ENCODE measurements at regions not wholly inside any gene's neighbourhood (a gene's known extent, or its start where the extent isn't known, plus 50 kb on each side); places are given as distances from the start of the nearest gene placed in this dataset.

DNA sequence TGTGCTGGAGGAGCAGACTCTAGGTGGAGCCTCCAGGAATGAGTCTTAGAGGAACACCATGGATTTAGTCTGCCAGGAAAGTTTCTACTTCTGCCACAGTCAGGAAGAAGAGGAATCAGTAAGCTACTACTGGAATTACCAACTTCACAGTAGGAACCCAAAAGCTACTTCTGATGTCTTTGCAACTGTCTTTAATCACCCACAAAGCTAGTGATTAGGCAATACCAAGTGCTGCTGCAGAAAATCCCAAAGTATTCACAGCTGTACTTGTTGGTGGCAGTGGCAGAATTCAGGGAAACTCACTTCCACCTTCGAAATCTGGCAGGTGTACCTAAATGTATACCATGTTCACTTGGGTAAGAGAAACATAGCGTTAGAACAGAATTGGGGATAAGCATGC is 264.5 kb upstream of the SORL1-AS1 start:
- Mint-ChIP-seq H3K4me3 (no peak overlapping the region), H3K36me3 (ENCODE audit: low read depth) (no peaks in the 10 kb centered on the region), H3K9me3 (peaks cover 7% of the 10 kb centered on the region), H3K27ac (no peak overlapping the region), H3K4me1 (no peaks in the 10 kb centered on the region), H3K27me3 (peaks cover 24% of the 10 kb centered on the region)
- DNase-seq, result no peak
- intact Hi-C loops (cut with micrococcal nuclease), result no loop called here

DNA sequence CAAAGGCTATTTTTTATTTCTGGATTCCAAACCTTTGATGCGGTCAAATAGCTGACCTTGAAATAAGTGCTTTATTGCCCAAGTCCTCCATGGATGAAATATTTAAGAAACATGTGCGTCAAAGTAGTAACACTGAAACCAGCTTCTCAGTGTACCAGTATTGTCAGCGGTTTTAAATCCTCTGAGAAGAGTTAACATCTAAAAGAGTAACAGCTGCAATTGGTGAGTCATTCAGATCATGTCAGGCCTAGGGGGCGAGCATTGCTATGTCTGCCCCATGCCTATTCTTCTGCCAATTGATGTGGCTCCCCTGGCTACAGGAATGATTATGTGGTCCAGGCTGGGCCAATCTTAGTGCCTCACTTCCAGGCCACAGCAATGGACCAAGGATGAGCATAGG is 263.3 kb upstream of the SORL1-AS1 start:
- no peak overlapping the region for H3K27ac Mint-ChIP-seq
- peaks cover 20% of the 10 kb centered on the region for H3K27me3 Mint-ChIP-seq
- H3K4me3 Mint-ChIP-seq, result no peak overlapping the region
- H3K36me3 Mint-ChIP-seq (ENCODE audit: low read depth), result no peaks in the 10 kb centered on the region
- H3K4me1 Mint-ChIP-seq, result no peaks in the 10 kb centered on the region
- intact Hi-C loops (cut with micrococcal nuclease), result no loop called here
- no peak for DNase-seq
- peaks cover 7% of the 10 kb centered on the region for H3K9me3 Mint-ChIP-seq

DNA sequence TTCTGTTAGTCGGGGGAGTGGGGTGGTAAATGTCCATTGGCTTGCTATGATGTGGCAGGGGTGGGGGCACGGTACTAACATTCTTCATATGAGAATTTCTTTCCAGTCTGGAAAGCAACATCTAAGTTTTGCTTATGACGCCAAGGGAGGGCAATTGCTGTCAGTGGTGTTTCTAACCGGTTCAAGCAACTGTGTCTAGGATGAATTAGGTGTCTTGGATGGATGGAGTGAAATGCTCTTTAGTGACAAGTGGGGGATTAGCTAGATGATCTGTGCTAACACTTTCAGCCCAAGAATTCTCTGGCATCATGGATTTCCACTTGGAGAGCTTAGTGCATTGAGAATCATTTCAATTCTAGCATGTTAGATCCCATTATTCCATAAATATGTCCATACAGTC is 262.6 kb upstream of the SORL1-AS1 start:
- H3K4me1 Mint-ChIP-seq, result no peaks in the 10 kb centered on the region

DNA sequence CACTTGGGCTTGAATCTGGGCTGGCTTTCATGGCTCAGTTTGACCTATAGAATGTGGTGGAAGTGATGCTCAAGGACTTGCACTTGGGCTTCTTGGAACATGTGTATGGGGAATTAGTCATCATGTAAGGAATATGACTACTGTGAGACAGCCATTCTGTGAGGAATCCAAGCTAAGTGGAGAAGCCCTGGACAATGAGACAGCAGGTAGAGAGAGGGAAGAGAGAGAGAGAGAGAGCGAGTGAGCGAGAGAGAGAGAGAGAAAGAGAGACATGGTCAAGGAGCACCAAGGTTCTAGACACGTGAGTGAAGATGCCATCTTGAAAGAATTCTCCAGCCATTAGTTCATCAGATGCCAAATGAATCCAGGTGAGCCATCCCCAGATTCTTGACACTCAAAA is 261.6 kb upstream of the SORL1-AS1 start:
- no peak for DNase-seq
- intact Hi-C loops (cut with micrococcal nuclease), result no loop called here
- no peaks in the 10 kb centered on the region for H3K4me1 Mint-ChIP-seq
- H3K27ac Mint-ChIP-seq, result no peak overlapping the region
- H3K27me3 Mint-ChIP-seq, result peaks cover 8% of the 10 kb centered on the region
- H3K9me3 Mint-ChIP-seq, result no peaks in the 10 kb centered on the region
- H3K36me3 Mint-ChIP-seq (ENCODE audit: low read depth), result no peaks in the 10 kb centered on the region
- no peak overlapping the region for H3K4me3 Mint-ChIP-seq

More for the DNA sequence above, 262.6 kb upstream of the SORL1-AS1 start:
- Mint-ChIP-seq H3K9me3 (peaks cover 4% of the 10 kb centered on the region), H3K27ac (no peak overlapping the region), H3K27me3 (peaks cover 17% of the 10 kb centered on the region), H3K36me3 (ENCODE audit: low read depth) (no peaks in the 10 kb centered on the region), H3K4me3 (no peak overlapping the region)
- intact Hi-C loops (cut with micrococcal nuclease), result no loop called here
- DNase-seq, result no peak

DNA sequence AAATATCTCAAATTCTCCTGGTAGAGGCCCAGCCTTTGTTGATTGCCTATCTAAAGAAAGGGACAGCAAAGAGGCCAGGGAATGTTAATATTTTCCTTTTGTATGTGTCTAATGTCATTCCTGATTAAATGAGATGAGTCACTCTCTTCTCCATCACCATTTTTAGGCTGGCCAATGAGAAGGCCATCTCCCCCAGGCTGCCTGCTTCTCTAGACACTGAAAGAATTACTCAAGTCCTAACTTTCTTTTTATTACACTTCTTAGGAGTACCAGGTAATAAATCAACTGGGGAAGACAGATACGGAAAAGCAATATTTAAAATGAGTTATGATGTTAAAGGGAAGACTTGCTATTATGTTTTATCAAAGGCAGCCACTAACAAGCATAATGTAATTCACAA is 259.2 kb upstream of the SORL1-AS1 start:
- intact Hi-C loops (cut with micrococcal nuclease), result no loop called here
- Mint-ChIP-seq H3K4me1 (no peaks in the 10 kb centered on the region), H3K27me3 (peaks cover 7% of the 10 kb centered on the region), H3K4me3 (no peak overlapping the region), H3K9me3 (no peaks in the 10 kb centered on the region), H3K36me3 (ENCODE audit: low read depth) (no peaks in the 10 kb centered on the region), H3K27ac (no peak overlapping the region)
- DNase-seq, result no peak

DNA sequence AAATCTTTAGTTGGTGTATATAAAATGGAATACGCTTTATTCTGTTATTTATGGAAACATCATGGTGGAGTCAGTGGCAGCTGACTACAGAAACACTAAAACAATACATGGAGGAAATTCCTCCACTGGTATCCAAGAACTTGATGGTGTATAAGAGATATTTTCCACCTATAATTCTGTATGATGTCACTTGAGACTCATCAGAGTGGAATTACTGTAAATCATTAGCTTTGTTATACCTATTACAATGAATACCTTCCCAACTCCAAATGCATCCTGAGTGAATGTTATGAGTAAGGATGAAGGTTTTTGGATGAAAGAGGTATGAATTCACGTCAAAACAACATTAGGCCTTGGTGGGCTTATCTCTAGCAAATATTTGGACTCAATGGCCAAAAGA is 258.5 kb upstream of the SORL1-AS1 start:
- intact Hi-C loops (cut with micrococcal nuclease), result no loop called here
- no peaks in the 10 kb centered on the region for H3K4me1 Mint-ChIP-seq
- DNase-seq, result no peak
- H3K36me3 Mint-ChIP-seq (ENCODE audit: low read depth), result no peaks in the 10 kb centered on the region
- H3K9me3 Mint-ChIP-seq, result no peaks in the 10 kb centered on the region
- no peak overlapping the region for H3K27ac Mint-ChIP-seq
- H3K4me3 Mint-ChIP-seq, result no peak overlapping the region
- H3K27me3 Mint-ChIP-seq, result peaks cover 7% of the 10 kb centered on the region

DNA sequence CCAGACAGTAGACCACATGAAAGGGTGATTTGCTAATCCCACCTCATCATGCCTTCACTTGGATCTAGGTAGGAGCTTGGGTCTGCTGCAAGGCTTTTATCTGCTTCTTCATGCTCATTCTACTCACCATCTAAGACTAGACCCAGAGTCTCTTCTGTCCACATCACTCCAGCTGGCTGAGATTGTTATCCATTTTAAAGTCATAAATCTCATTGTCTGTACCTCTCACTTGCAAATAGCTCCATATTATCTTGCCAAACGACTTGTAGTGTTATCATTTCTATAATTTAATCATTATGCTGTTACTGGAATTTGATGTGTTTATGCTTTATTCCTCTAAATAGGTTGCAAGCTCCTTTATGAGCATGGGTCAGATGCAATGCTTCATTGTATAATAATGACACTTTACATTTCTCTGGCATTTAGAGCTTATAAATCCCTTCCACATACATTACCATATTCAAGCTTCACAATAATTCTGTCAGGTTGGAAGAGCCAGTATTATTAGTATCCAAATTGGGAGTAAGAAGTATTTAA is 254.2 kb upstream of the SORL1-AS1 start:
- intact Hi-C loops (cut with micrococcal nuclease), result no loop called here
- DNase-seq, result no peak
- H3K27ac Mint-ChIP-seq, result no peak overlapping the region
- no peaks in the 10 kb centered on the region for H3K4me1 Mint-ChIP-seq
- H3K27me3 Mint-ChIP-seq, result peaks cover 5% of the 10 kb centered on the region
- H3K4me3 Mint-ChIP-seq, result no peak overlapping the region
- H3K36me3 Mint-ChIP-seq (ENCODE audit: low read depth), result no peaks in the 10 kb centered on the region
- no peaks in the 10 kb centered on the region for H3K9me3 Mint-ChIP-seq

DNA sequence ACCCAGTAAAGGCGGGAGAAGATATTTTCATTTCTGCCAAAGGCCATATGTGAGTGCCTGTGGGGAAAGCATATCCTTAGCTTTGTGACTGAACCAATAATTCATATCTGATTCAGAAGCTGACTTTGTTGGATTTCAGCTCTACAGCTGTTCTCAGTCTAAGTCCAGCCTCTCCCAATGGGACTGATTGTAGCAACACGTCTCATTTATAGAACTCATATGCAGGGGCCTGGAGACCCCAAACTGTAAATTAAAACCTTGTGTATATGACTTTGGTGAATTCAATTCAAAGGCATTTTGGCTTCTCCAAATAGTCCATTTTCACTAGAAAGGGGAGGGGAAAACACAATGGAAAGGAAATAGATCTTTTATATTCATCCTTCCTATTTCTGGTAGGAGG is 250.4 kb upstream of the SORL1-AS1 start:
- Mint-ChIP-seq H3K27ac (no peak overlapping the region), H3K4me3 (no peak overlapping the region), H3K4me1 (no peaks in the 10 kb centered on the region), H3K9me3 (no peaks in the 10 kb centered on the region), H3K36me3 (ENCODE audit: low read depth) (no peaks in the 10 kb centered on the region), H3K27me3 (peaks cover 22% of the 10 kb centered on the region)
- DNase-seq, result no peak
- intact Hi-C loops (cut with micrococcal nuclease), result no loop called here

DNA sequence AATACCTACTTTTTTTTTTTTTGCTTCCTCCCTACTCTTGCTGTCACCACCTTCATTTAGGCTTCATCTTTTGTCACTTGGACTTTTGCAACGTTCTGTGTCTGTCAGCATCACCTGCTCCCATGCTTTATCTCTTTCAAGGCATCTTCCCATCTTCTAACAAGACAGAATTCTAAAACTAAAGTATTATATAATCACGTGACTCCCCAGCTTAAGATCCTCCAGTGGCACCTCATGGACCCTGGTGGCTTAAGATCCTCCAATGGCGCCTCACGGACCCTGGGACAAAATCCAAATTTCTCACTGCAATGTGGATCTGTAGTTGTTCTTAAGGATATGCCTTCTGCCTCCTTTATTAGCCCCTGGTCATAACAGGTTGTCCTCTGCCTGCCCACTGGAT is 248.2 kb upstream of the SORL1-AS1 start:
- Mint-ChIP-seq H3K36me3 (ENCODE audit: low read depth) (no peaks in the 10 kb centered on the region), H3K9me3 (no peaks in the 10 kb centered on the region), H3K4me1 (no peaks in the 10 kb centered on the region), H3K27me3 (peaks cover 23% of the 10 kb centered on the region), H3K4me3 (no peak overlapping the region), H3K27ac (no peak overlapping the region)
- intact Hi-C loops (cut with micrococcal nuclease), result no loop called here
- no peak for DNase-seq

DNA sequence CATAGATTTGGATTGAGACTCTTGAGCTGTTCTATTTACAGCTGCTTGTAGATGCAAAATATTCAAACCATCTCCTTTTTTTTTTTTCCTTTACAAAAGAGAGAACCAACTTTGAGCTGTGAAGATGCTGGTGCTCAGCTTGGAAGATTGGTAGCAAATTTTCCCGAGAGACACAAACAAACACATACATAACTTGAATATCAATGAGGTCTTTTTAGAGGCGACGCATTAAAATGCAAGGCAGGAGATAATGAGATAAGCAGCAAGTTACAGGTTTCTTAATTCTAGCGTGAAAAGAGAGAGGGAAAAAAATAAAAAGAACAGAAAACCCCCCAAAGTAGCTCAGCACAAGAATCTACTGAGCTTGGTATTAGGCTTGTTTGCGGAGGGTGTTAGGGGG is 247.0 kb upstream of the SORL1-AS1 start:
- Mint-ChIP-seq H3K36me3 (ENCODE audit: low read depth) (no peaks in the 10 kb centered on the region), H3K9me3 (no peaks in the 10 kb centered on the region), H3K4me1 (no peaks in the 10 kb centered on the region), H3K27ac (no peak overlapping the region), H3K27me3 (peaks cover 24% of the 10 kb centered on the region), H3K4me3 (no peak overlapping the region)
- intact Hi-C loops (cut with micrococcal nuclease), result no loop called here
- DNase-seq, result no peak

DNA sequence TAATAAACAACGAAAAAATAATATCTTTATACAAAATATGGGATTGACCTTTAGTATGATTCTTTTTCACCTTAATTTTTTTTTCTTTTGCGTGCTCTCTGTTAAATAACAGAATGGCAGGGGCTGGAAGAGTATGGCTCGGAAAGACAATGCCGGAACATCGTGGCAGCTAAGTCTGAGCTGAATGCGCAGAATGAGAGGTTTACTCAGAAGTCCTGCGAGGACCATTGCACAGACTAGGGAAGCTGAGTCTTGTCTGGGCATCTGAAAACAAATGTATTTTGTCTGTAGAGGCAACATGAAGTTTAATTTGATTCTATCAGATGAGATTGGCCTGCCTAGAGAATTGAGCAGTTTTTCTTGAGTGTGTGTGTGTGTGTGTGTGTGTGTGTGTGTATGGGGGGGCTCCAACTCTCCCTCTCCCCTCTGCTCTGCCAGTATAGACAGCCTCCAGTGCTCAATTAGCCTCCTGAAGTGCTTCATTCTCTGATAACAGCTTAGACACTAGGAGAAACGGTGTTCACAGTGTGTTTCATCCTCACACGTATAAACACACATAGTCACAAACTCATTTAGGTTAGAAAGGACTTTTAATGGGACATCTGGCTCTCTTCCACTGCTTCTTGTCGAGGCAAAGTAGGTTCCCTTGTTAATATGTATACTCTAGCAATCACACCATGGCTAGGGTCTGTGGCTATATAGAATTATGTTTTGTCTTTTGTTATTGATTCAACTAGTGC is 244.3 kb upstream of the SORL1-AS1 start:
- Mint-ChIP-seq H3K36me3 (ENCODE audit: low read depth) (no peaks in the 10 kb centered on the region), H3K4me3 (no peak overlapping the region), H3K27me3 (peaks cover 24% of the 10 kb centered on the region), H3K9me3 (no peaks in the 10 kb centered on the region), H3K4me1 (no peaks in the 10 kb centered on the region), H3K27ac (no peak overlapping the region)
- DNase-seq, result no peak
- intact Hi-C loops (cut with micrococcal nuclease), result no loop called here

DNA sequence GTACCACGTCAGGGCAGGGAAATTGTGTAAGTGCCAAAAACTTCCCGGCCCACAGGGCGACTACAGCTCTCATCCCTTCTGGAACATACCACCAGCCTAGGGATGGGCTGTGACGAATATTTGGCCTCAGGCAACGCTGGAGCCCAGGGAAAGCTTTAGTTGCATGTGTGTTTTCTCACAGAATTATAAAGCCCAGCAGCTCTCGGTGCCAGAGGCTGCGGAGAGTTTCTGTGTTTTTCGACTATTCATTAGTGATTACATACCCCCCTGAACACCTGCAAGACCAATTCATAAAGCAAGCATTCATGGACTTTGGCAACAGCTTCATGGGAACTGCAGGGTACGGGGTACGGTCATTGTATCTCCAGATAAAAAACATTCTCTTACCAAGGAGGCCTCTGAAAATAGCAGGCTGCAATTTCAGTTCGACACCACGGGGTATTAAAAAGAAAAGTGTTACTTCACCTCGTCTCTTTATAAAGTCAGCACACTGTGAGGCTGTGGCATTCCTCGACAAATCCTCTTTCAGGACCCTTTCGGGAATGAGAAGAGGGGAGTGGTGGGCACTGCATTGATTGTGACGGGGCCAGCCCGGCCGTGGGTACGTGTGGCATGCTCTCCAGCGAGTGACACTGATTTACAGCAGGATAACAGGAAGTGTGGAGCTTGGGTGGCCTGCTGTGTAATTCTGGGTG is 243.6 kb upstream of the SORL1-AS1 start:
- DNase-seq, result no peak
- no peaks in the 10 kb centered on the region for H3K36me3 Mint-ChIP-seq (ENCODE audit: low read depth)
- no peaks in the 10 kb centered on the region for H3K4me1 Mint-ChIP-seq
- H3K4me3 Mint-ChIP-seq, result no peak overlapping the region
- no peak overlapping the region for H3K27ac Mint-ChIP-seq
- H3K9me3 Mint-ChIP-seq, result no peaks in the 10 kb centered on the region
- intact Hi-C loops (cut with micrococcal nuclease), result no loop called here
- peaks cover 24% of the 10 kb centered on the region for H3K27me3 Mint-ChIP-seq

DNA sequence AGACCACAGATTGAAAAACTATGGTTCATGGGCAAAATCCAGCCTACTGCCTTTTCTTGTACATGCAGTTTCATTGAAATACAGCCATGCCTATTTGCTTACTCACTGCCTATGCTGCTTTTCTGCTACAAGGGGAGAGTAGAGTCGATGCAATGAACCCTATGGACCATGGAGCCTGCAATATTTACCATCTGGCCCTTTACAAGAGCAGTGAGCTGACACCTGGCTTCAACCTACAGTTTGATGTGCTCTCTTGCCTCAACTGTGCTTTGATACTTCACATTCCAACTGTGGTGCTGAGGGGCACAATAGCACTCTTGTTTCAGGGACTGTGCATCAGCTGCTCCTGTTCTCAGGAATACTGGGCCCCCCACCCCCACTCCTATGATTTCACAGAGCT is 239.5 kb upstream of the SORL1-AS1 start:
- DNase-seq, result no peak
- Mint-ChIP-seq H3K4me3 (no peak overlapping the region), H3K27ac (no peak overlapping the region), H3K9me3 (no peaks in the 10 kb centered on the region), H3K36me3 (ENCODE audit: low read depth) (no peaks in the 10 kb centered on the region), H3K4me1 (no peaks in the 10 kb centered on the region), H3K27me3 (peaks cover 10% of the 10 kb centered on the region)
- intact Hi-C loops (cut with micrococcal nuclease), result no loop called here

DNA sequence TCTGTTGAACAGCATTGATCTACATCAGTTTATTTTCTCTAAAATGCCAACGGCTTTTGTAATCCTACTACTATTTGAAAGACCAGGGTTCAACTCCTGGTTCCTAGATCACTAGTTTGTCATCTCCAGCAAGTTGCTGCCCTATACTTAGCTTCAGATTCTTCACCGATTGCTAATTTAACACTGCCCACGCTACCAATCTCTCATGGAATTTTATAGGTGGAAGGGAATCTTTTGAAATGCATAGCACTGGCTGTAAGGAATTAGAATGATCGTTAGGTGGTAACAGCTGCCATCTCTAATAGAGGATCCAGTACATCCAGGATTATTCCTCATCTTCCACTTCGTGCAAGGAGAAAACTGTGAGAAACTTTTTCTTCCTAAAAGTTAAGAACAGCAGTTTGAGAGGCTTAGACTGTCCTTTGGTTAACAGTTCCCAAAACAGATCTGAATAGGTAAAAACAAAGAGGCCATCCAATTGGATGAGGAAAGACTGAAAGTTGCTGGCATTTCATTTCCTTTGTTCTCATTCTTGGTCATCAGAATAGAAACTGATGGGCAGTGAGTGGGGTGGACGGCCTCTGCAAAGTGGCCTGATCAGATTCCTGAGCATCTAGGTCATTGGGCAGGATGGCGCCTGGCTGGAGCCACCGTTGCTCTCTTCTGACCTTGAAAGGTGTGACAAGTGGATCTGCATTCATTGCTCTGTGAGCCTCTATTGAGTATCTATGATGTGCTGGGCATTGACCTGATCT is 236.3 kb upstream of the SORL1-AS1 start:
- Mint-ChIP-seq H3K36me3 (ENCODE audit: low read depth) (no peaks in the 10 kb centered on the region), H3K27ac (no peak overlapping the region), H3K4me3 (no peak overlapping the region), H3K9me3 (no peaks in the 10 kb centered on the region), H3K4me1 (no peaks in the 10 kb centered on the region), H3K27me3 (peaks cover 11% of the 10 kb centered on the region)
- intact Hi-C loops (cut with micrococcal nuclease), result no loop called here
- DNase-seq, result no peak
